ENCODE measurements at regions not wholly inside any gene's neighbourhood (a gene's known extent, or its start where the extent isn't known, plus 50 kb on each side); places are given as distances from the start of the nearest gene placed in this dataset.
A peak's percentile ranks its signal among the peaks of the same experiment; 100 is the strongest.

GRCh38 chr1:195899762-195900352 is 708.4 kb downstream of the KCNT2 start:
- in situ Hi-C loops (cut with MboI) (loop anchor here (25.0 kb wide), 1 partner anchor 762 kb away; the partner anchor contains the start of gene CFH), intact Hi-C loops (cut with micrococcal nuclease) (loop anchor here (5.0 kb wide), 3 partner anchors 32 to 1457 kb away; no protein-coding TSS in a partner anchor)
- H4K20me1 ChIP-seq (replicated peaks; ENCODE audit: control insufficient read depth, insufficient read depth, low read length) = no peaks in the 10 kb centered on the region
- FAIRE-seq (peak; percentile 93), ATAC-seq (peak; percentile 90), DNase-seq (ENCODE audit: extremely low read depth in 1 of 4, low spot score in 3 of 4) (peak; percentile 49 to 90 (median 62))
- peak overlapping the region; percentile 79 for H2AFZ ChIP-seq (ENCODE audit: low read depth, low read length)
- H3K4me1 ChIP-seq (replicated peaks in 1 of 2; ENCODE audit: control insufficient read depth in 2 of 2, insufficient read depth in 2 of 2, low read length in 2 of 2) = peaks cover 0 to 30% of the 10 kb centered on the region in 2 experiments; a peak in 2 of 5 replicates
- H3K4me2 ChIP-seq (ENCODE audit: insufficient read depth, low read length) = peak overlapping the region; percentile 60
- no peaks in the 10 kb centered on the region for H3K36me3 ChIP-seq (ENCODE audit: control insufficient read depth, insufficient read depth, low read length)
- H3K9me3 ChIP-seq (replicated peaks; ENCODE audit: control insufficient read depth, insufficient read depth, low read depth, low read length) = no peaks in the 10 kb centered on the region; the same call in 1 of the 2 replicates
- ChIA-PET POLR2A (interaction anchor here (0.9 kb wide), 1 partner anchor 15 kb away, joined by 4 read pairs; no protein-coding TSS in a partner anchor), CTCF (ENCODE audit: low intra/inter-chr PET ratio) (no interaction called here)
- no peaks in the 10 kb centered on the region for H3K79me2 ChIP-seq (ENCODE audit: control insufficient read depth, insufficient read depth, low read length)
- WGBS (ENCODE audit: insufficient coverage, low coverage, missing lambda C conversion rate) = 4% methylated on average over 1 of the region's 1 CpG
- no peaks in the 10 kb centered on the region for H3K27me3 ChIP-seq (ENCODE audit: control insufficient read depth in 2 of 2, insufficient read depth in 2 of 2, low read length in 2 of 2)
- H3K9me1 ChIP-seq (ENCODE audit: control insufficient read depth, insufficient read depth, low read length) = no peaks in the 10 kb centered on the region
- H3K27ac ChIP-seq (ENCODE audit: extremely low read depth, low read depth, low read length) = peak overlapping the region; percentile 65
- BruUV-seq (replicated peaks) = no TSS peak
- peak overlapping the region in 1 of 2 experiments; percentile 51; a peak in 1 of 4 replicates for H3K9ac ChIP-seq (ENCODE audit: insufficient read depth in 1 of 2, low read depth in 2 of 2, low read length in 2 of 2)
- no peak overlapping the region for H3K4me3 ChIP-seq
- TF ChIP-seq PKNOX1 (IDR thresholded peaks at IDR 0.05) (peak; percentile 61), FOXK1 (CRISPR knock-in tag; IDR thresholded peaks at IDR 0.05; ENCODE audit: borderline replicate concordance) (no peak), KLF6 (CRISPR knock-in tag; IDR thresholded peaks at IDR 0.05; ENCODE audit: borderline replicate concordance) (no peak), KDM1A (IDR thresholded peaks at IDR 0.05) (peak; percentile 37 to 48; a peak in 2 of 4 replicates), EHMT2 (IDR thresholded peaks at IDR 0.05) (peak; percentile 92), ZNF318 (IDR thresholded peaks at IDR 0.05; ENCODE audit: borderline replicate concordance in 1 of 2, low read depth in 1 of 2) (0 out of 4 replicates have a peak, but pooled peaks of 1 of the 2 experiments have one; percentile 18), ILK (tag; IDR thresholded peaks at IDR 0.05; ENCODE audit: borderline replicate concordance, low read depth) (0 out of 2 replicates have a peak, but pooled peaks have one; percentile 14), MLX (CRISPR knock-in tag; conservative IDR thresholded peaks at IDR 0.05) (no peak), DPF2 (IDR thresholded peaks at IDR 0.05) (peak; percentile 91), MTA2 (IDR thresholded peaks at IDR 0.05; ENCODE audit: low read depth) (peak; percentile 26; the same call in 1 of the 2 replicates), NEUROD1 (IDR thresholded peaks at IDR 0.05; ENCODE audit: borderline replicate concordance, low read depth, low read length, partially characterized antibody) (no peak), TCF3 (CRISPR knock-in tag; IDR thresholded peaks at IDR 0.05) (peak; percentile 79)

All from K562 (cell line).